Endothelial cell of umbilical vein (primary cell): ENCODE measurements at regions not wholly inside any gene's neighbourhood (a gene's known extent, or its start where the extent isn't known, plus 50 kb on each side); places are given as distances from the start of the nearest gene placed in this dataset.

Experiments
- BruUV-seq: library from RNA; stranded (reverse); fragments of 400-500 nt; replicated peaks from 2 replicates; lab custom pipeline; 2021; lab: Mats Ljungman, UMichigan
- CTCF ChIA-PET: fragments of 300-600, 350-600 bp; sonication (Branson Sonifier 250); formaldehyde crosslinking; loops from one replicate; lab custom pipeline; 2021; ENCODE audit warnings: antibody characterized with exemption, inconsistent platforms; lab: Charles Lee
- POLR2A ChIA-PET: fragments of 300-600, 350-600 bp; sonication (Branson Sonifier 250); formaldehyde crosslinking; loops from one replicate; lab custom pipeline; 2021; ENCODE audit warnings: antibody characterized with exemption, inconsistent platforms; lab: Charles Lee
- DNase-seq: peaks from one replicate; pipeline ENCODE4 v3.0.0-alpha.2; 2011; ENCODE audit warnings: low read depth, low spot score
- FAIRE-seq: peaks from 2 replicates; lab custom pipeline; 2011; peaks lifted over from hg19 to GRCh38; lab: Jason Lieb, UNC
- H2AFZ ChIP-seq: 2 replicates; pipeline ENCODE4 v1.6.0; 2012; ENCODE audit warnings: low read depth, low read length, control low read depth, inconsistent platforms
- H3K27ac ChIP-seq: 2 replicates; pipeline ENCODE4 v1.5.1; 2011; ENCODE audit warnings: low read depth, mild to moderate bottlenecking, control low read depth, low read length, moderate library complexity; ENCODE audit not compliant: insufficient read depth
- H3K27me3 ChIP-seq, 2 experiments: 2 replicates each; pipeline versions ENCODE4 v1.6.0 to v1.6.1; 2011; ENCODE audit warnings: low read length in 2 of 2, mixed read lengths in 1 of 2; ENCODE audit not compliant: control insufficient read depth in 2 of 2, insufficient read depth in 2 of 2
- H3K36me3 ChIP-seq, 2 experiments: 2 replicates in 1 of 2; 3 replicates in 1 of 2; pipeline ENCODE4 v1.5.1; 2011; ENCODE audit warnings: low read length in 2 of 2, mild to moderate bottlenecking in 1 of 2, moderate library complexity in 1 of 2; ENCODE audit not compliant: control insufficient read depth in 2 of 2, insufficient read depth in 2 of 2; ENCODE audit errors: extremely low read depth in 1 of 2
- H3K4me1 ChIP-seq: 3 replicates; pipeline ENCODE4 v1.5.1; 2011; ENCODE audit warnings: mild to moderate bottlenecking, low read length; ENCODE audit not compliant: control insufficient read depth, insufficient read depth; ENCODE audit errors: extremely low read depth
- H3K4me2 ChIP-seq: 2 replicates; pipeline ENCODE4 v1.6.1; 2011; ENCODE audit warnings: low read length, control low read depth, mixed read lengths; ENCODE audit not compliant: insufficient read depth
- H3K4me3 ChIP-seq, 3 experiments: fragments of 200-600 bp in 1 of 3; sonication (generic), shearing (Covaris generic) in 1 of 3; replicated peaks in 1 of 3; 2 replicates each; pipeline ENCODE4 v1.5.1; 2011 to 2016; ENCODE audit warnings: control low read depth in 3 of 3, low read length in 3 of 3, mild to moderate bottlenecking in 2 of 3, inconsistent platforms in 1 of 3, low read depth in 1 of 3, moderate library complexity in 1 of 3; ENCODE audit not compliant: insufficient read depth in 1 of 3
- H3K79me2 ChIP-seq: 2 replicates; pipeline ENCODE4 v1.6.0; 2012; ENCODE audit warnings: low read length, inconsistent platforms; ENCODE audit not compliant: control insufficient read depth, insufficient read depth
- H3K9ac ChIP-seq: replicated peaks from 2 replicates; pipeline ENCODE3; 2011; ENCODE audit warnings: low read length, control low read depth; ENCODE audit not compliant: insufficient read depth; ENCODE audit errors: extremely low read depth
- H3K9me1 ChIP-seq: replicated peaks from 3 replicates; pipeline ENCODE4 v1.6.0; 2011; ENCODE audit warnings: mild to moderate bottlenecking, low read length; ENCODE audit not compliant: control insufficient read depth, insufficient read depth; ENCODE audit errors: extremely low read depth
- H3K9me3 ChIP-seq: replicated peaks from 2 replicates; pipeline ENCODE4 v1.5.1; 2012; ENCODE audit warnings: low read length, inconsistent platforms; ENCODE audit not compliant: control insufficient read depth, insufficient read depth
- H4K20me1 ChIP-seq: replicated peaks from 2 replicates; pipeline ENCODE3; 2011; ENCODE audit warnings: mild to moderate bottlenecking, low read length; ENCODE audit not compliant: control insufficient read depth, insufficient read depth; ENCODE audit errors: extremely low read depth
- EZH2 ChIP-seq: IDR thresholded peaks from 2 replicates; pipeline ENCODE4 v1.6.1; 2012; ENCODE audit warnings: borderline replicate concordance, low read depth, mild to moderate bottlenecking, moderate library complexity, low read length, inconsistent platforms; ENCODE audit not compliant: severe bottlenecking
- FOS ChIP-seq: IDR thresholded peaks from 2 replicates; pipeline ENCODE4 v1.6.1; 2011; ENCODE audit warnings: mild to moderate bottlenecking, low read length, moderate library complexity, borderline replicate concordance; ENCODE audit not compliant: insufficient read depth
- GATA2 ChIP-seq: IDR thresholded peaks from 2 replicates; pipeline ENCODE4 v1.7.0; 2011; ENCODE audit warnings: low read depth, mild to moderate bottlenecking, moderate library complexity, mixed read lengths, low read length; ENCODE audit not compliant: insufficient read length, insufficient read depth
- JUN ChIP-seq: IDR thresholded peaks from 2 replicates; pipeline ENCODE4 v1.6.1; 2011; ENCODE audit warnings: borderline replicate concordance, low read depth; ENCODE audit not compliant: insufficient read length, insufficient read depth
- MAX ChIP-seq: IDR thresholded peaks from 2 replicates; pipeline ENCODE4 v1.6.1; 2011; ENCODE audit not compliant: insufficient read depth, insufficient read length
- MYC ChIP-seq: IDR thresholded peaks from one replicate; pipeline ENCODE4 v1.6.1; 2011; ENCODE audit warnings: mild to moderate bottlenecking, low read depth, low read length
- POLR2A ChIP-seq: IDR thresholded peaks from 2 replicates; pipeline ENCODE4 v1.6.1; 2012; ENCODE audit warnings: low read depth, mild to moderate bottlenecking, control low read depth, low read length
- POLR2AphosphoS5 ChIP-seq: IDR thresholded peaks from 2 replicates; pipeline ENCODE4 v1.6.1; 2012; ENCODE audit warnings: low read depth, mild to moderate bottlenecking, control low read depth, low read length, moderate library complexity; ENCODE audit not compliant: insufficient read depth
- dilution Hi-C: fragments of 300-500 bp; cut with MboI; formaldehyde crosslinking; loops from one replicate; pipeline ENCODE4 v1.15.0; 2019; ENCODE audit warnings: low sequenced_read_pairs; ENCODE audit not compliant: extremely low pct_ligation_motif_present
- intact Hi-C: fragments of 100-400 bp; cut with micrococcal nuclease; formaldehyde crosslinking; loops from one replicate; pipeline ENCODE4 v1.10.0; 2022
- TF ChIP-seq, protein P1 (sequence below), 2 donors: IDR thresholded peaks; 1 replicate in 1 of 2; 2 replicates in 1 of 2; pipeline ENCODE4 v1.5.1; 2011; ENCODE audit warnings: low read length in 2 of 2, mild to moderate bottlenecking in 2 of 2, moderate library complexity in 2 of 2, control low read depth in 1 of 2, inconsistent platforms in 1 of 2, low read depth in 1 of 2; ENCODE audit not compliant: insufficient read depth in 1 of 2; ENCODE audit errors: extremely low read depth in 1 of 2

- no peak for FAIRE-seq
- POLR2A ChIA-PET = no interaction called here
- TF ChIP-seq MYC (no peak), JUN (no peak), FOS (no peak), POLR2A (no peak)
- TF ChIP-seq, protein P1, sequence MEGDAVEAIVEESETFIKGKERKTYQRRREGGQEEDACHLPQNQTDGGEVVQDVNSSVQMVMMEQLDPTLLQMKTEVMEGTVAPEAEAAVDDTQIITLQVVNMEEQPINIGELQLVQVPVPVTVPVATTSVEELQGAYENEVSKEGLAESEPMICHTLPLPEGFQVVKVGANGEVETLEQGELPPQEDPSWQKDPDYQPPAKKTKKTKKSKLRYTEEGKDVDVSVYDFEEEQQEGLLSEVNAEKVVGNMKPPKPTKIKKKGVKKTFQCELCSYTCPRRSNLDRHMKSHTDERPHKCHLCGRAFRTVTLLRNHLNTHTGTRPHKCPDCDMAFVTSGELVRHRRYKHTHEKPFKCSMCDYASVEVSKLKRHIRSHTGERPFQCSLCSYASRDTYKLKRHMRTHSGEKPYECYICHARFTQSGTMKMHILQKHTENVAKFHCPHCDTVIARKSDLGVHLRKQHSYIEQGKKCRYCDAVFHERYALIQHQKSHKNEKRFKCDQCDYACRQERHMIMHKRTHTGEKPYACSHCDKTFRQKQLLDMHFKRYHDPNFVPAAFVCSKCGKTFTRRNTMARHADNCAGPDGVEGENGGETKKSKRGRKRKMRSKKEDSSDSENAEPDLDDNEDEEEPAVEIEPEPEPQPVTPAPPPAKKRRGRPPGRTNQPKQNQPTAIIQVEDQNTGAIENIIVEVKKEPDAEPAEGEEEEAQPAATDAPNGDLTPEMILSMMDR (IDR thresholded peaks at IDR 0.05; ENCODE audit: extremely low read depth in 1 of 2, insufficient read depth in 1 of 2, low read depth in 1 of 2, low read length in 2 of 2) = no peak
Measured at GRCh38 chr6:147977851-147978465, 364.7 kb upstream of the SASH1 start.

DNA sequence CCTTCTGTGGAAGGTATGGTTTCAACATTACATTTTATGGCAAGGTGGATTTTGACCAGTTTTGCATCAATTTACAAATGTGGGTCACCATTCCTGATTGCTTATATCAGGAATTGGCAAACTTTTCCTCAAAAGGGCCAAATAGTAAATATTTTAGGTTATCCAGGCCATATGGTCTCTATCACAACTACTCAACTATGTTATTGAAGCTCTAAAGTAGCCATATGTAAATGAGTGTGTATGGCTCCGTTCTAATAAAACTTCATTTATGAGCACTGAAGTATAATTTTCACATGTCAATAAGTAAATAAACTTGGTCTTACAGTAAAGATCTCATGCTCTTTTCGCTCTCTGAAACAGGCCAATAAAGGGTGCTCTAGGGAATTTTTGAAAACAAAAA is 362.7 kb upstream of the SASH1 start:
- Histone ChIP-seq H3K9me3 (no peaks in the 10 kb centered on the region), H3K27ac (no peak overlapping the region), H3K9ac (no peak overlapping the region), H3K4me1 (no peaks in the 10 kb centered on the region), H3K27me3 (no peaks in the 10 kb centered on the region), H3K4me3 (no peak overlapping the region), H2AFZ (no peak overlapping the region), H3K9me1 (no peaks in the 10 kb centered on the region), H3K4me2 (no peak overlapping the region), H4K20me1 (no peaks in the 10 kb centered on the region), H3K79me2 (no peaks in the 10 kb centered on the region), H3K36me3 (no peaks in the 10 kb centered on the region)
- no peak for TF ChIP-seq MAX
- no peak for TF ChIP-seq EZH2
- no peak for TF ChIP-seq POLR2AphosphoS5
- TF ChIP-seq, protein P1 (IDR thresholded peaks at IDR 0.05; ENCODE audit: extremely low read depth in 1 of 2, insufficient read depth in 1 of 2, low read depth in 1 of 2, low read length in 2 of 2) = no peak
- TF ChIP-seq POLR2A = no peak
- no peak for TF ChIP-seq GATA2
- no peak for TF ChIP-seq JUN
- no peak for TF ChIP-seq MYC
- TF ChIP-seq FOS = no peak
- ChIA-PET POLR2A (no interaction called here), CTCF (no interaction called here)
- intact Hi-C loops (loop anchor here (10.0 kb wide), 1 partner anchor 205 kb away; no protein-coding TSS in a partner anchor), dilution Hi-C loops (no loop called here)
- FAIRE-seq (no peak), DNase-seq (no peak)
- BruUV-seq = no TSS peak

More at GRCh38 chr6:147977851-147978465, 364.7 kb upstream of the SASH1 start:
- Histone ChIP-seq H4K20me1 (no peaks in the 10 kb centered on the region), H3K9me1 (no peaks in the 10 kb centered on the region), H3K4me1 (no peaks in the 10 kb centered on the region), H3K27ac (no peak overlapping the region), H3K79me2 (no peaks in the 10 kb centered on the region), H3K4me2 (no peak overlapping the region), H3K27me3 (no peaks in the 10 kb centered on the region), H3K36me3 (no peaks in the 10 kb centered on the region), H2AFZ (no peak overlapping the region), H3K9ac (no peak overlapping the region), H3K9me3 (no peaks in the 10 kb centered on the region), H3K4me3 (no peak overlapping the region)
- CTCF ChIA-PET = no interaction called here
- no TSS peak for BruUV-seq
- dilution Hi-C loops = no loop called here
- DNase-seq = no peak
- intact Hi-C loops = loop anchor here (10.0 kb wide), 1 partner anchor 203 kb away; no protein-coding TSS in a partner anchor
